ENCODE measurements at regions not wholly inside any gene's neighbourhood (a gene's known extent, or its start where the extent isn't known, plus 50 kb on each side); places are given as distances from the start of the nearest gene placed in this dataset.

GRCh38 chr15:96948981-96949380 is 618.5 kb downstream of the NR2F2 start:
- DNase-seq (ENCODE audit: low spot score): no peak
- intact Hi-C loops (cut with micrococcal nuclease; ENCODE audit: unreplicated experiment): no loop called here
- Histone ChIP-seq H2AFZ (ENCODE audit: low read length) (no peak overlapping the region), H3K36me3 (ENCODE audit: insufficient read depth, low read length) (no peaks in the 10 kb centered on the region), H4K20me1 (ENCODE audit: insufficient read depth, low read length) (no peaks in the 10 kb centered on the region), H3K9me2 (ENCODE audit: insufficient read depth, low read length) (no peaks in the 10 kb centered on the region), H3K4me3 (ENCODE audit: low read depth, low read length, poor library complexity, severe bottlenecking) (no peak overlapping the region), H3K79me2 (ENCODE audit: insufficient read depth, low read depth, low read length) (no peaks in the 10 kb centered on the region), H3K9me3 (ENCODE audit: low read length) (no peaks in the 10 kb centered on the region), H3K27ac (ENCODE audit: low read depth, low read length, poor library complexity, severe bottlenecking) (no peak overlapping the region), H3K4me2 (ENCODE audit: low read length) (no peak overlapping the region), H3K4me1 (ENCODE audit: insufficient read depth, low read length, poor library complexity, severe bottlenecking) (no peaks in the 10 kb centered on the region)
- TF ChIP-seq CTCF (conservative IDR thresholded peaks at IDR 0.05; ENCODE audit: low read length) (no peak), EZH2phosphoT487 (IDR thresholded peaks at IDR 0.05; ENCODE audit: borderline replicate concordance, low read depth, low read length) (no peak)
- POLR2A ChIA-PET: no interaction called here
- CTCF ChIA-PET (ENCODE audit: unreplicated experiment): no interaction called here
- no TSS peak for BruUV-seq (replicated peaks)

GRCh38 chr15:96958721-96959120 is 628.2 kb downstream of the NR2F2 start:
- TF ChIP-seq CTCF (conservative IDR thresholded peaks at IDR 0.05; ENCODE audit: low read length) (no peak), EZH2phosphoT487 (IDR thresholded peaks at IDR 0.05; ENCODE audit: borderline replicate concordance, low read depth, low read length) (no peak)
- no TSS peak for BruUV-seq (replicated peaks)
- Histone ChIP-seq H3K4me2 (ENCODE audit: low read length) (no peak overlapping the region), H3K36me3 (ENCODE audit: insufficient read depth, low read length) (no peaks in the 10 kb centered on the region), H3K4me3 (ENCODE audit: low read depth, low read length, poor library complexity, severe bottlenecking) (no peak overlapping the region), H3K9me3 (ENCODE audit: low read length) (no peaks in the 10 kb centered on the region), H2AFZ (ENCODE audit: low read length) (no peak overlapping the region), H3K79me2 (ENCODE audit: insufficient read depth, low read depth, low read length) (no peaks in the 10 kb centered on the region), H4K20me1 (ENCODE audit: insufficient read depth, low read length) (no peaks in the 10 kb centered on the region), H3K9me2 (ENCODE audit: insufficient read depth, low read length) (no peaks in the 10 kb centered on the region), H3K27ac (ENCODE audit: low read depth, low read length, poor library complexity, severe bottlenecking) (no peak overlapping the region), H3K4me1 (ENCODE audit: insufficient read depth, low read length, poor library complexity, severe bottlenecking) (no peaks in the 10 kb centered on the region)
- intact Hi-C loops (cut with micrococcal nuclease; ENCODE audit: unreplicated experiment): no loop called here
- ChIA-PET CTCF (ENCODE audit: unreplicated experiment) (no interaction called here), POLR2A (interaction anchor here (0.7 kb wide), 1 partner anchor 77 kb away, joined by 3 read pairs; no protein-coding TSS in a partner anchor)
- DNase-seq (ENCODE audit: low spot score): no peak

- TF ChIP-seq EZH2phosphoT487 (IDR thresholded peaks at IDR 0.05; ENCODE audit: borderline replicate concordance, low read depth, low read length): no peak
- TF ChIP-seq CTCF (conservative IDR thresholded peaks at IDR 0.05; ENCODE audit: low read length): no peak
- H3K9me3 ChIP-seq (ENCODE audit: low read length): no peaks in the 10 kb centered on the region
- ChIA-PET POLR2A (interaction anchor here (0.7 kb wide), 1 partner anchor 76 kb away, joined by 3 read pairs; no protein-coding TSS in a partner anchor), CTCF (ENCODE audit: unreplicated experiment) (no interaction called here)
- no peak for DNase-seq (ENCODE audit: low spot score)
- no peaks in the 10 kb centered on the region for H4K20me1 ChIP-seq (ENCODE audit: insufficient read depth, low read length)
- no peak overlapping the region for H3K4me2 ChIP-seq (ENCODE audit: low read length)
- H3K4me3 ChIP-seq (ENCODE audit: low read depth, low read length, poor library complexity, severe bottlenecking): no peak overlapping the region
- no peak overlapping the region for H2AFZ ChIP-seq (ENCODE audit: low read length)
- H3K4me1 ChIP-seq (ENCODE audit: insufficient read depth, low read length, poor library complexity, severe bottlenecking): no peaks in the 10 kb centered on the region
- H3K9me2 ChIP-seq (ENCODE audit: insufficient read depth, low read length): no peaks in the 10 kb centered on the region
- no peaks in the 10 kb centered on the region for H3K79me2 ChIP-seq (ENCODE audit: insufficient read depth, low read depth, low read length)
- intact Hi-C loops (cut with micrococcal nuclease; ENCODE audit: unreplicated experiment): no loop called here
- H3K36me3 ChIP-seq (ENCODE audit: insufficient read depth, low read length): no peaks in the 10 kb centered on the region
- BruUV-seq (replicated peaks): no TSS peak
- H3K27ac ChIP-seq (ENCODE audit: low read depth, low read length, poor library complexity, severe bottlenecking): no peak overlapping the region
These were observed 629.0 kb downstream of the NR2F2 start for GRCh38 chr15:96959501-96959900.
